ENCODE measurements at regions not wholly inside any gene's neighbourhood (a gene's known extent, or its start where the extent isn't known, plus 50 kb on each side); places are given as distances from the start of the nearest gene placed in this dataset.

DNA sequence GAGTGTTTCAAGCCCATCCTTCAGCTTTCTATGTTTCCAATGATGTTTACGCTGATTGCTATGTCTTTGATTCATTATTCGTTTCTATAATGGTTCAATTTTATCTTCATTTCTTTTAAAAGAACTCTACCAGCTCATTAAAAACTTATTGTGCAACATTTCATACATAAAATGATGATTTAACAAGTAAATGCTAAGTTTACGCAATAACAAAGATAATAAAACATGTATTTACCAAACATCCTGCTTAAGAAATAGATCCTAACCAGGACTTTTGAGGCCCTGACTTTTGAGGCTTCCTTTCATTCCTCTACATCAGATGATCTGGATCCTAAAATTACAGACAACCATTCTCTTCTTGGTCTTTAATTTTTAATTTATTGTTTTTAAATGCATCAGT lies 86.5 kb upstream of the DLGAP1 start:
- TF ChIP-seq POLR2AphosphoS5 (IDR thresholded peaks at IDR 0.05) = no peak
- no peak for TF ChIP-seq CTCF (IDR thresholded peaks at IDR 0.05)
- no peak for TF ChIP-seq EP300 (IDR thresholded peaks at IDR 0.05)
